GM18505 (cell line): ENCODE measurements at regions not wholly inside any gene's neighbourhood (a gene's known extent, or its start where the extent isn't known, plus 50 kb on each side); places are given as distances from the start of the nearest gene placed in this dataset.

Experiments
- ATAC-seq: cut with Tn5 transposase; IDR thresholded peaks from one replicate; pipeline ENCODE4 v1.9.1; 2021; ENCODE audit not compliant: unreplicated experiment
- POLR2A ChIP-seq: IDR thresholded peaks from 4 replicates; pipeline ENCODE4 v1.6.1; 2011; ENCODE audit warnings: borderline replicate concordance; ENCODE audit not compliant: insufficient read depth, insufficient read length; ENCODE audit errors: extremely low read depth

DNA sequence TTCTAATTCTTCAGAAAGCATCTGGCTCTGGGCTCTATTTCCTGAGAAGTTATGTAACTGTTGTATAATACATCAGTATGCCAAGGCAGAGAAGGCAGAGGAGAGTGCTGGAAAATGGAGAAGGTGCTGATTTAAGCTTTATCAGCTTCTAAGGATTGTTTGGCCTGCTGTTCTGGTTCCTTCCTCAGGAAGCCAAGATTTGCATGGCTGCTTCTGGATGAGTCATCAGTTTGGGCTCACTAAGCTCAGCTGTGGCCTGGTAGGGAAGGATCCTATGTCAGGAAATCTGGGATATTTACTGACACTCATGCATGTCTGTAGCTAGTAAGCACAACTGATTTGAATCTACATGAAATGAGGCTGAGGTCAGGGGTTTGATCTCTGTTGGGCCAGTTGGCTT is 73.2 kb upstream of the ADGRL4 start:
- no peak for ATAC-seq
- TF ChIP-seq POLR2A = no peak

DNA sequence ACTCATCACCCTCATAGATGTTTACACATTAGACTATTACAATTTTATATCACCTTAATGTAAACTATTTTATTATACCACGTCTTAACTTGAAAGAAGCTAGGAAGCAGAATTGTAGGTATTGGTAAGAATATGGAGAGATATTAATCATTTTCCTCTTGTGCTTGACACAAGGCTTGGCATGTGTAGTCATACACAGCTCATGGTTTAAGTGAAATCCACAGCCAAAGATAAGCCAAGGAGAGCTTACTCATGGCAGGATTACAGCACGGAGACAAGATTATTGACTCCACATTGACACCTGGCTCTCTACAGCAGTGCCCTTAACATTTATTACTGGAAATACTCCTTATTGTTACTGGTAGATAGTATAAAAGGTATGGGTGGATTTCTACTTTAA is 68.4 kb upstream of the ADGRL4 start:
- TF ChIP-seq POLR2A = no peak
- no peak for ATAC-seq

DNA sequence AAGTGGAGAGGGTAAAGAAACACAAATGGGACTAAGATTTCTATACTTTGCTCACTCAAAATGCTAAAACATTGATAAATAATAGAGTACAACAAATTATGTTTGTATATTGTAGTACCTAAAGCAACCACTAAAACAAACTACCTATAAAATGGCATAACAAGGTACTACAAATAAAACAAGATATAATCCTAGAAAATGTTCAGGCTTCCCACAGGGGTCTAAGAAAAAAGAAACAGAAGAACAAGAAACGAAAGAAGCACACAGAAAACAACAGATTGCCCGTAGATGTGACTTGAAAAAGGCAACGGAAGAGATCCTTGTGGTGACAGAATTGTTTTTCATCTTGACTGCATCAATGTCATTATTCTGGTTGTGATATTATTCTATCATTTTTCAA is 63.3 kb upstream of the ADGRL4 start:
- TF ChIP-seq POLR2A = no peak
- ATAC-seq = no peak

DNA sequence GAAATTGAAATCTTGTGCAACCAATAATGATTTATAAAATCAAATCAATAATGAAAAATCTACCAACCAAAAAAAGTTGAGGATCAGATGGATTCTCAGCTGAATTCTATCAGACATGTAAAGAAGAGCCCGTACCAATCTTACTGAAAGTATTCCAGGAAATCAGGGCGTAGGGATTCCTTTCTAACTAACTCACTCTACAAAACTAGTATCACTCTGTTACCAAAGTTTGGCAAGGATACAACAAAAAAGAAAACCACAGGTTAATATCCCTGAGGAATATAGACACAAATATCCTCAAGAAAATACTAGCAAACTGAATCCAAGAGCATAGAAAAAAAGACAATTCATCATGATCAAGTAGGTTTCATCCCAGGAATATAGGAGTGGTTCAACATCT is 52.8 kb upstream of the ADGRL4 start:
- no peak for TF ChIP-seq POLR2A
- no peak for ATAC-seq
